CD14-positive monocyte (primary cell): ENCODE measurements at regions not wholly inside any gene's neighbourhood (a gene's known extent, or its start where the extent isn't known, plus 50 kb on each side); places are given as distances from the start of the nearest gene placed in this dataset.

Experiments used
- DNase-seq, 3 donors: peaks; one replicate each; pipeline ENCODE4 v3.0.0-alpha.2; 2011 to 2022
- H2AFZ ChIP-seq: 2 replicates; pipeline ENCODE4 v1.6.0; 2012; ENCODE audit warnings: mild to moderate bottlenecking, low read depth, low read length, inconsistent platforms; ENCODE audit not compliant: insufficient read depth, poor library complexity, severe bottlenecking
- H3K27ac ChIP-seq, 2 donors: 1 replicate in 1 of 2; 2 replicates in 1 of 2; pipeline ENCODE4 v1.5.1; 2012 to 2013; ENCODE audit warnings: low read length in 2 of 2, control low read depth in 1 of 2, inconsistent platforms in 1 of 2, low read depth in 1 of 2, mild to moderate bottlenecking in 1 of 2
- H3K27me3 ChIP-seq, 2 donors: one replicate each; pipeline versions ENCODE4 v1.6.0 to v1.6.1; 2011 to 2013; ENCODE audit warnings: low read length in 2 of 2; ENCODE audit not compliant: control insufficient read depth in 2 of 2, insufficient read depth in 2 of 2
- H3K36me3 ChIP-seq, 2 donors: replicated peaks in 1 of 2; 1 replicate in 1 of 2; 2 replicates in 1 of 2; pipeline versions ENCODE4 v1.5.1 to v1.6.1; 2012 to 2013; ENCODE audit warnings: low read length in 2 of 2, control low read depth in 1 of 2, inconsistent platforms in 1 of 2, mild to moderate bottlenecking in 1 of 2; ENCODE audit not compliant: insufficient read depth in 2 of 2, control insufficient read depth in 1 of 2
- H3K4me1 ChIP-seq, 2 donors: 1 replicate in 1 of 2; 2 replicates in 1 of 2; pipeline versions ENCODE4 v1.5.1 to v1.6.1; 2012 to 2013; ENCODE audit warnings: low read length in 2 of 2, control low read depth in 1 of 2, inconsistent platforms in 1 of 2, mild to moderate bottlenecking in 1 of 2, moderate library complexity in 1 of 2; ENCODE audit not compliant: insufficient read depth in 2 of 2, control insufficient read depth in 1 of 2
- H3K4me2 ChIP-seq: replicated peaks from 2 replicates; pipeline ENCODE3; 2012; ENCODE audit warnings: low read length, moderate library complexity, mild to moderate bottlenecking; ENCODE audit not compliant: poor library complexity, severe bottlenecking; ENCODE audit errors: extremely low read depth
- H3K4me3 ChIP-seq, 3 experiments: fragments of 200-600 bp in 1 of 3; sonication (generic) in 1 of 3; replicated peaks in 1 of 3; 1 replicate in 2 of 3; 2 replicates in 1 of 3; pipeline ENCODE4 v1.5.1; 2011 to 2013; ENCODE audit warnings: low read length in 3 of 3, mild to moderate bottlenecking in 3 of 3, control low read depth in 2 of 3, low read depth in 2 of 3, inconsistent platforms in 1 of 3, moderate library complexity in 1 of 3
- H3K79me2 ChIP-seq: 2 replicates; pipeline ENCODE4 v1.6.0; 2012; ENCODE audit warnings: mild to moderate bottlenecking, control low read depth, inconsistent platforms, low read length, moderate library complexity; ENCODE audit not compliant: insufficient read depth
- H3K9ac ChIP-seq: 2 replicates; pipeline ENCODE4 v1.6.0; 2017; ENCODE audit warnings: low read length, mild to moderate bottlenecking; ENCODE audit not compliant: insufficient read depth, poor library complexity, severe bottlenecking
- H3K9me3 ChIP-seq, 2 donors: replicated peaks in 1 of 2; 1 replicate in 1 of 2; 2 replicates in 1 of 2; pipeline versions ENCODE4 v1.5.1 to v1.6.1; 2012 to 2013; ENCODE audit warnings: low read length in 2 of 2, control low read depth in 1 of 2; ENCODE audit not compliant: control insufficient read depth in 1 of 2, insufficient read depth in 1 of 2
- H4K20me1 ChIP-seq: 2 replicates; pipeline ENCODE4 v1.6.0; 2012; ENCODE audit warnings: mild to moderate bottlenecking, low read length, control low read depth, moderate library complexity; ENCODE audit not compliant: insufficient read depth
- H3K27ac Mint-ChIP-seq, 7 donors: one replicate each; pipeline ENCODE4 v1.8.0; 2020; ENCODE audit warnings: mild to moderate bottlenecking in 7 of 7, mixed read lengths in 7 of 7, moderate library complexity in 6 of 7, inconsistent platforms in 2 of 7
- H3K27me3 Mint-ChIP-seq, 3 donors: one replicate each; pipeline ENCODE4 v1.8.0; 2021 to 2022; ENCODE audit warnings: low read depth in 3 of 3, mild to moderate bottlenecking in 3 of 3, mixed read lengths in 3 of 3, moderate library complexity in 3 of 3, inconsistent platforms in 1 of 3
- H3K36me3 Mint-ChIP-seq, 2 donors: one replicate each; pipeline ENCODE4 v1.8.0; 2020; ENCODE audit warnings: mixed read lengths in 2 of 2, inconsistent platforms in 1 of 2, mild to moderate bottlenecking in 1 of 2
- H3K4me1 Mint-ChIP-seq: one replicate; pipeline ENCODE4 v1.8.0; 2020; ENCODE audit warnings: mild to moderate bottlenecking, mixed read lengths
- H3K4me3 Mint-ChIP-seq, 2 donors: one replicate each; pipeline ENCODE4 v1.8.0; 2020; ENCODE audit warnings: mild to moderate bottlenecking in 2 of 2, mixed read lengths in 2 of 2, moderate library complexity in 1 of 2
- H3K9me3 Mint-ChIP-seq, 7 donors: one replicate each; pipeline ENCODE4 v1.8.0; 2020 to 2022; ENCODE audit warnings: mixed read lengths in 7 of 7, mild to moderate bottlenecking in 6 of 7, moderate library complexity in 6 of 7, inconsistent platforms in 2 of 7
- CTCF ChIP-seq: fragments of 200-600 bp; IDR thresholded peaks from one replicate; pipeline ENCODE4 v1.8.0; 2022; ENCODE audit warnings: antibody characterized with exemption, mild to moderate bottlenecking
- WGBS: methylation state at CpG from one replicate; pipeline ENCODE4 v1.1.5; 2013; ENCODE audit warnings: missing lambda C conversion rate; ENCODE audit not compliant: insufficient coverage; 5-methylcytosine and 5-hydroxymethylcytosine counted together
- intact Hi-C, 2 donors: fragments of 100-400 bp; cut with micrococcal nuclease; formaldehyde crosslinking; loops; one replicate each; pipeline versions ENCODE4 v1.15.0 to v1.15.1; 2023

- TF ChIP-seq CTCF: no peak
- Mint-ChIP-seq H3K4me1 (no peaks in the 10 kb centered on the region), H3K4me3 (no peak overlapping the region), H3K27ac (no peak overlapping the region), H3K9me3 (peaks cover 5 to 20% (median 7%) of the 10 kb centered on the region in 7 donors), H3K36me3 (no peaks in the 10 kb centered on the region), H3K27me3 (no peaks in the 10 kb centered on the region)
- intact Hi-C loops: no loop called here
- Histone ChIP-seq H3K4me2 (no peak overlapping the region), H3K27me3 (no peaks in the 10 kb centered on the region), H2AFZ (no peak overlapping the region), H3K9me3 (peaks cover 25 to 31% of the 10 kb centered on the region in 2 donors), H3K79me2 (no peaks in the 10 kb centered on the region), H3K36me3 (no peaks in the 10 kb centered on the region), H3K27ac (no peak overlapping the region), H3K4me1 (no peaks in the 10 kb centered on the region), H4K20me1 (no peaks in the 10 kb centered on the region), H3K4me3 (no peak overlapping the region), H3K9ac (no peak overlapping the region)
- DNase-seq: no peak
Measured at GRCh38 chr5:2499917-2500316, 251.6 kb downstream of the IRX2 start.

DNA sequence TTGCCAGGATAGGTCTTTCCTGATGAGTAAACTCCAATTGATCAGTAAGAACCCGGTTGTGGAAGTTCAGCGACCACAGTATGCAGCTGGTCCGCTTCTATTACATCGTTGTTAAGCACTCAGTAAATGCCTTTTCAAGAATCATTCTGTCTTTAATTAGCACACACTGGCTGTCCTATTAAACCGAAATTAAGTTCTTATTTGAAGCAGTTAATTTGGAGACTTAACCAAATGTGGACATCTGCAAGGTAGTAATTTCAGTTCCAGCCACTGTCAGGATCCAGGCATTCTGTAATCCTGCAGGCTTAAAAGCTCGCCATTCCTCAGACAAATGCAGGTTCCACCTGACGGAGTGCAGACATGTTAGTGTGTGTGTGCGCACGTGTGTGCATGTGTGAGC, 254.6 kb downstream of the IRX2 start:
- Mint-ChIP-seq H3K4me3 (no peak overlapping the region), H3K36me3 (no peaks in the 10 kb centered on the region), H3K9me3 (peaks cover 0 to 30% (median 6%) of the 10 kb centered on the region in 7 donors), H3K27me3 (no peaks in the 10 kb centered on the region), H3K4me1 (no peaks in the 10 kb centered on the region), H3K27ac (no peak overlapping the region)
- Histone ChIP-seq H4K20me1 (no peaks in the 10 kb centered on the region), H3K9me3 (peaks cover 15 to 31% of the 10 kb centered on the region in 2 donors), H3K4me1 (no peaks in the 10 kb centered on the region), H3K4me2 (no peak overlapping the region), H3K27ac (no peak overlapping the region), H3K27me3 (no peaks in the 10 kb centered on the region), H3K9ac (no peak overlapping the region), H2AFZ (no peak overlapping the region), H3K79me2 (no peaks in the 10 kb centered on the region), H3K36me3 (no peaks in the 10 kb centered on the region), H3K4me3 (no peak overlapping the region)
- 100% methylated on average over 1 of the region's 9 CpGs for WGBS
- TF ChIP-seq CTCF: no peak
- intact Hi-C loops: no loop called here
- DNase-seq: no peak
